GF-D8 (cell line): ENCODE measurements at regions not wholly inside any gene's neighbourhood (a gene's known extent, or its start where the extent isn't known, plus 50 kb on each side); places are given as distances from the start of the nearest gene placed in this dataset.
"Not testable (repeated sequence)": the region's sequence is repeated elsewhere in the genome, so short reads cannot be mapped to it uniquely, and the experiment has no call there.

ENCODE experiments used
- DNase-seq: peaks from one replicate; lab custom pipeline; 2025; lab: John Stamatoyannopoulos, UW

DNA sequence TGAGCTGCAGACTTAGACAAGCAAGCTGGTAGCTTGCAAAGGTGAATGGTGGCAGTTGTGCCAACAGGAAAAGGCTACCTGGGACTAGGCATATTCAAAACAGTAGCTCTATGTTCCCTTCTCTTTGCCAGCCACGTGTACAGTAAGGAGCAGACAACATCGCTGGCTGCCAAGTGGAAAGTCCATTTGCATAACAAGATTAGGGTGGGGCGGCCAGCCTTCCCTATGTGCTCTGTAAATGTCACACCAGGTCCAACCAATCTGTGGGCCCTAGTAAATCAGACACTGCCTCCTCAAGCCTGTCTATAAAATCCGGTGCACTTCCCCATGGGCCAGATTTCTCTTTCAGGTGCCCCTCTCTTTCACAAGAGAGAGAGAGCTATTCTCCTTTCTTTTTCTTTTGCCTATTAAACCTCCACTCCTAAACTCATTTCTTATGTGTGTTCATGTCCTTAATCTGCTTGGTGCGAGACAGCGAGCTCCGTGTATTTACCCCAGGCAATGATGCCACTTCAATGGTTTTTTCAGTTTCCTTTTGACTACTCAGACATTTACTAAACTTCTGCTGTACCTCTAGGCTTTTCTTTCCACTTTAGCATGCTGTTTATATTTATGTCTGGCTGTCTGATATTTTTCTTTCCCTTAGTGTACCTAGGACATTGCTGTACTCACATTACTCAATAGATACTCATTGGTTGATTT lies 297.4 kb upstream of the GCFC2 start:
- DNase-seq, result no peak

- DNase-seq, result no peak
These were observed 289.7 kb upstream of the GCFC2 start for GRCh38 chr2:76000425-76000824.

DNA sequence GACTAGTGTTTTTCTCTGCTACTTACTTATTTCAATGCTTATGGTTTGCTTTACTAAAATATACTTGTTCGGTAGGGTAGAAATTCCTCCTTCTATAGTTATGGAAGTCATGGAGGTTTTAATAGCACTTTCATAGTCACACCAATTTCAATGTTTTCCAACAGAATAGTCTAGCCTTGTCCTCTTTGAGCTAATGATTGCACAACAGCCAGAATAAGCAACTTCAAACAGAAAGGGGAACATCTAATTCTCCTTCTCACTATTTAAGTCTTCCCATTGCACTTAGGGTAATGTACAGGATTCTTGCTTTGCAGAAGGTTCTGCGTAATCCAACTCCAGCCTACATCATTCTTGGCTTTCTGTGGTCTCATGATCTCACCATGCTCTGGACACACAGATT lies 287.7 kb upstream of the GCFC2 start:
- DNase-seq, result no peak

GRCh38 chr2:75994759-75995158 lies 284.0 kb upstream of the GCFC2 start:
- no peak for DNase-seq

GRCh38 chr2:75988622-75989021 lies 277.9 kb upstream of the GCFC2 start:
- not testable (repeated sequence) for DNase-seq

- DNase-seq, result no peak
These were observed 275.9 kb upstream of the GCFC2 start for GRCh38 chr2:75986617-75987016.

DNA sequence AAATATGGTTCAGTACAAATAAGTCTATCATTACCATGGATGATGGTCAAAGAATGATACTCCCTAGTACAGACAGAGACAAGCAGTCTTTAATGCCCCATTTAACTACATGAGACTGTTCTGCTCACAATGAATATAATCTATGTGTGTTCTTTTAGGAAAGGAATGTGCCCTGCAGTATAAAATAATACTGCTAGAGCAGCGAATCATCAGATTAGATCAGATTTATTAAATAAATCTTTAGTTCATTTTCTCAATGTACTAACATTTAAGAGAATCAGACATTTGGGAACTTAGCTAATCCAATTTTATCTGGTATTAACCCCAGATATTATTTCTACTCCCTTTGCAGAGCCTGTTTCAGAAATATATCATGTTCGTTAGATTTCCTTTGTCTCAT lies 272.0 kb upstream of the GCFC2 start:
- DNase-seq, result no peak

DNA sequence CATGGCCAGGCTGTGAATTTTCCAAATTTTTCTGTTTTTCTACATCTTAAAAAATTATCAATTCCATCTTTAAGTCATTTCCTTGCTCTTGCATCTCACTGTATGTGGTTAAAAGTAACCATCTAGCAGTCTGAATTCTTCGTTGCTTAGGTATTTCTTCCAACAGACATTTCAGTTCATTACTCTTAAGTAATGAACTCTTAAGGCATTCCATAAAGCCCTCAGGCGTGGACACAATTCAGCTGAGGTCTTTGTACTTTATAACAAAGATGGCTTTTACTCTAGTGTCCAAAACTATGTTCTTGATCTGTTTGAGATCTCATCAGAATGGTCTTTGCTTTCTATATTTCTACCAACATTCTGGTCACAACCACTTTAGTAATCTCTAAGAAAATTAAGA lies 253.9 kb upstream of the GCFC2 start:
- DNase-seq, result no peak

DNA sequence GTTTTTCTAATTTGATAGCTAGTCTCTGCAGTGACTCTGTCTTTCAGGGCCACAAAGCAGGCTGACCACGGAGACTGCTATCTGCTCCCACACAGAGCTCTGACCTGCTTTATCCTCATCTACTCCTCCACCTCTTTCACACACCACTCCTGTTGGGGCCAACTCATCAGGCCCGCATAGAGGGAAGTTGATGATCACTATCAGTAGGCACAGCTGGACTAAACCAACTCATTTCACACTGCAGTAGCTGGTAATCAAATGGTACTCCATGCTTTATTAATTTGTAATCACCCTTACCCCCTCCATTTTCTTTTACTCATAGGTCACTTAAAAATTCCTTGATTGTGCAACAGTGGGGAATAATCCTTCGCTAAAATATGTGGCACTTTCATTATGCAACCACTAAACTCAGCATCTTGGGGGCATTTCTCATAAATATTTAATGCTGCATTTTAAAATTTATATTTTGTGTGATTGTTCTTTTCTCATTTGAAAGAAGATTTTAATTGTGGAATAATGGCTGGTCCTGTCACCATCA lies 249.8 kb upstream of the GCFC2 start:
- DNase-seq, result no peak

DNA sequence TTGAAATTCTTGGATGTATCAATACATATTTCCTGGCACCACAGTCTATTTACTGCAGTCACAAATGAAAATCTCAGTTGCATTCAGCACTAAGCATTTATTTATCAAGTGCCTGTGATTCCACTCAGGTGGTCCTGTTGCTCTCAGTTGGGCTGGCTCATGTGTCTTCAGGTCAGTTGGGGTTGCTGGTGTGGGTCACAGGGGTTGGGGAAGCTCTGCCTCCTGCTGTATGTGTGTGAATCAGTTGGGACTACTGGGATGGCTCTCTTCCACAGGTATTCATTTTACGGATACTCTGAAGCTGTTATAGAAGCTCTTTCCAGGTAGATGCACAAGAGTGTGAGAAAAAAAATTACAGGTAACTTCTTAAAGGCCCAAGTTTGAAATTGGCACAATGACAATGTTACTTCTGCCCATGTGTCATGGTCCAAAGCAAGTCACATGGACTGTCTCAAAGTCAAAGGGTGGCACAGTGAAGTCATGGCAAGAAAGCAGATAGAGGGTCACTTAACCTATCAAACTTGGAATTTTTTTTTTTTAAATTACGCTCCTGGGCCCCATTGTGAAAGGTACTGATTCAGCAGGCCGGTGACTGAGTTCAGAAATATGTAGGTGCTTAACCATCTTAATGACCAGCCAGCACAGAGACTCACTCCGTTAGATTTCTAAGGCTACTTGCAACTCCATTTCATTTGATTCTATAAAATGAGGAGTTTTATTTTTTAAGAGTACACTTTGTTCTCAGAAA lies 249.2 kb upstream of the GCFC2 start:
- DNase-seq, result no peak

- no peak for DNase-seq
These were observed 244.0 kb upstream of the GCFC2 start for GRCh38 chr2:75954761-75955160.

GRCh38 chr2:75952173-75952572 lies 241.5 kb upstream of the GCFC2 start:
- DNase-seq, result no peak

DNA sequence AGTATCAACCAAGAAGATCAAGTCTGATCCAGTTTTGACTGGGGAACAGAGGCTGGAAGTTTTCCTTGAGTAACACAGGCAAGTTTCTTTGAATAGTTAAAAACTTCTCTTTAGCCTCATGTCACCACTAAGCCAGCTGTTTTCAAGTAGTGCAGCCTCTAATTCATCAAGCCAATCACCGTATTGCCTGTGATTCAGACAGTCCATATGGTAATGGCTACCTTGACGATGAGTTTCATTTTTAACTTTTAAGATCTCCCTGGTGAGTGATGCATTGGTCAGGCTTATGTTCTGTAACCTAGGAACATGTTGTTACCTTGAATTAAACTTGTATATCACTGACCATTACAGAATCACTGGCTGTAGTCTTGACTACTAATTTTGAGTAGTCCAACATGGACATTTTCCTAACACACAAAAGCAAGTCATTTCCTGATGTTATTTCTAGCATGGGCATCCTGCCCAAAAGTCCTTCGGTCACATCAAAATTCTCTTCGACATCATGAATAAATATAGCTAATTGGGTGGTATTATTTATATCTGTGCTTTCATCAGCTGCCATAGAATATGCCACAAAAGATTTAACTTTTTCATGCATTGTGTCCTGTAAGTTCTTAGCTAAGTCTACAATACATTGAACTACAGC lies 238.8 kb upstream of the GCFC2 start:
- no peak for DNase-seq

GRCh38 chr2:75936311-75936710 lies 225.6 kb upstream of the GCFC2 start:
- DNase-seq, result no peak

DNA sequence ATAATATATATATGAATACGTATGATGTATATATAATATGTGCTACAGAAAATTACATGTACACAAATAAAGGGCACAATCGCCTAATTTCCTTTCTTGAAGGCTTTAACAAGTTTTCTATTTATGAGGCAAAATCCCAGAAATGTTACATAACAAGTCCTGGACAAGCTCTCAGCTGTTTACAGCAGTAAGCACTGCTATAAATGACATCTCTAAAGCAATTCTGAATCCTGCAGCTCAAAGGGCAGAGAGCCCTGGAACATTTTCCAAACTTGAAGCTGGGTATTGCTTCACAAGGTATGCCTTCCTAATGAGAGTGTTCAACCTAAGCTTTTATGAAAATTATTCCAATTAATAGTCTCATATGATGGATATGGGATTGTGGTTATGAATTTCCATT lies 222.3 kb upstream of the GCFC2 start:
- DNase-seq, result no peak

DNA sequence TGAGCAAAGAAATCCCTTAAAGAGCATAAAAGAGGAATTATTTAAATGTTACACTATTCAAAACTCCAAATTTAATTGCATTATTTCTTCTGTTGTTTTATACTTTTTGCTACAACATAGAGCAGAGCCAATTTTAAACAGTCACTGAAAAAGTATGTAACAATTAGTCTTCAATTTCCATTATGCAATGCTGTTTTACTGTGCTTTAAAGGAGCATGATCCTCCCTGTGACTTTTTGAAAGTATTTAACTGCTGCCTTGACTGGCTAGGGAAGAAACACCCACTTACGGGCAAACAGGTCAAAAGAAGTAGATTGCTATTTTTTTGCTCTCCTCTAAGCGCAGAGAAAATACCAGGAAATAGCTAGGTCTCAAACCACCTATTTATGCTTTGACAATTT lies 217.4 kb upstream of the GCFC2 start:
- DNase-seq, result no peak

DNA sequence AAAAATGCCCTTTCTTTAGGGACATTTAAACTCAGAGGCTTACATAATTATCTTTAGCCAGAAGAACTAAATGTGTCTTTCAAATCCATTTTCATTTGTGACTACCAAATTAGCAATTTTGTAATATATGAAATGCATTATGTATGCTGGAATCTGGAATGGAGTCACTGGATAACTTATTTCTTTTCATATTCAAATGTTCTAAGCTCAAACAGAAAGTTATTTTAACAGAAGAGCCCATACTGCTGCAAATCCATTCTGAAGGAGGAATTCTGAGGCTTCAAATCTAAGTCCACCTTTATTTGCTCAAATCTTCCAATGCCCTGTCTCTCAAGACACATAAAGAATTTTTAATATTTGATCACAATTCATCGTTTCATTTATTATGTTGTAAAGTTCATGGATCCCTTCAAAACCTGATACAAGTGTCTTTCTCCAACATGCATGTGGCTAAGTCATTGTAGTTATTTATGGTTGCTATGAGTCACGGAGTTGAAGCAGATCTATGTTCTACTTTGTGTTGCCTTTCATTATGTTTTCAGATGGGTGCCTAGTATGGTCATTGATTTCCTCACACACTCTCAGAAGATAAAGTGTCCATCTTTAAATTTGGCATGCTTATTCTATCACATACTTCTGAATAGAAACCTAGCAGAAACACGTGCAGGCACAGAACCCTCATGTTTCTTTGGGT lies 214.8 kb upstream of the GCFC2 start:
- no peak for DNase-seq

- no peak for DNase-seq
These were observed 211.5 kb upstream of the GCFC2 start for GRCh38 chr2:75922191-75922590.

GRCh38 chr2:75920859-75921551 lies 210.3 kb upstream of the GCFC2 start:
- DNase-seq, result no peak

DNA sequence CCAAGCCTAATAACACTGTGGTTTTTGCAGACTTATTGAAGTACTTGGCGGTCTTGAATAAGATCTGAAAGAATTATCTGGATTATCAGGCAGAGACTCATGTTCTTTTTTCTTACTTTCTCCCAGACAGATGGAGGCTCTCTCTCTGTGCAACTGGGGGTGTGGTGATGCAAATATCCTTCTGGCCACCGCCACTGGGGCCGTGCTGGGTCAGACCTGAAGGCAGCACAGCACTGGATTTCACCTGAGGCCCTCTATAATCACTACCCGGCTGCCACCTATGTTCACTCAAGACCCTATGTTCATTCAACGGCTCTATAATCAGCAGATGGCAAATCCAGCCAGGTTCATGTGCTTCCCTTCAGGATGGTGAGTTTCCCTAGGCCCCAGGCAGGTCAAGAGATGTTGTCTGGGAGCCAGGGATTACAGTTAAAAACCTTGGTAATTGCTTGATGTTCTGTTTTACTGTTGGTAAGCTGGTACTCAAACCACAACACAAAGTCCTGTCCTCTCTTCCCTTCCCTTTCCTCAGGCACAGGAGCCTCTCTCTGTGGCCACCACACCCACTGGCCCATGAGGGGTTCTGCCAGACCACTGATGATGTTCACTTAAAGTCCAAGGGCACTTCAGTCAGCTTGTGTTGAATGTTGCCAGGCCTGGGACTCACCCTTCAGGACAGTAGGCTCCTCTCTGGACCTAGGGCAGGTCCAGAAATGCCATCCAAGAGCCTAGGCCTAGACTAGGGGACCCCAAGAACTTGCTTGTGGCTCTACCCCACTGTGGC lies 205.3 kb upstream of the GCFC2 start:
- DNase-seq, result no peak

GRCh38 chr2:75896779-75897366 lies 186.2 kb upstream of the GCFC2 start:
- DNase-seq, result no peak
